ENCODE measurements at regions not wholly inside any gene's neighbourhood (a gene's known extent, or its start where the extent isn't known, plus 50 kb on each side); places are given as distances from the start of the nearest gene placed in this dataset.

GRCh38 chr21:36564647-36565046, 84.7 kb upstream of the CLDN14 start:
- TF ChIP-seq ZBTB17 (CRISPR knock-in tag; IDR thresholded peaks at IDR 0.05), result no peak
- TF ChIP-seq EGR1 (conservative IDR thresholded peaks at IDR 0.05), result no peak
- TF ChIP-seq POLR2AphosphoS5 (IDR thresholded peaks at IDR 0.05; ENCODE audit: control insufficient read depth, insufficient read depth, low read depth, low read length), result no peak
